ENCODE measurements at regions not wholly inside any gene's neighbourhood (a gene's known extent, or its start where the extent isn't known, plus 50 kb on each side); places are given as distances from the start of the nearest gene placed in this dataset.

GRCh38 chr6:121853686-121854085 lies 418.2 kb downstream of the GJA1 start:
- TF ChIP-seq, protein P1, sequence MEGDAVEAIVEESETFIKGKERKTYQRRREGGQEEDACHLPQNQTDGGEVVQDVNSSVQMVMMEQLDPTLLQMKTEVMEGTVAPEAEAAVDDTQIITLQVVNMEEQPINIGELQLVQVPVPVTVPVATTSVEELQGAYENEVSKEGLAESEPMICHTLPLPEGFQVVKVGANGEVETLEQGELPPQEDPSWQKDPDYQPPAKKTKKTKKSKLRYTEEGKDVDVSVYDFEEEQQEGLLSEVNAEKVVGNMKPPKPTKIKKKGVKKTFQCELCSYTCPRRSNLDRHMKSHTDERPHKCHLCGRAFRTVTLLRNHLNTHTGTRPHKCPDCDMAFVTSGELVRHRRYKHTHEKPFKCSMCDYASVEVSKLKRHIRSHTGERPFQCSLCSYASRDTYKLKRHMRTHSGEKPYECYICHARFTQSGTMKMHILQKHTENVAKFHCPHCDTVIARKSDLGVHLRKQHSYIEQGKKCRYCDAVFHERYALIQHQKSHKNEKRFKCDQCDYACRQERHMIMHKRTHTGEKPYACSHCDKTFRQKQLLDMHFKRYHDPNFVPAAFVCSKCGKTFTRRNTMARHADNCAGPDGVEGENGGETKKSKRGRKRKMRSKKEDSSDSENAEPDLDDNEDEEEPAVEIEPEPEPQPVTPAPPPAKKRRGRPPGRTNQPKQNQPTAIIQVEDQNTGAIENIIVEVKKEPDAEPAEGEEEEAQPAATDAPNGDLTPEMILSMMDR (IDR thresholded peaks at IDR 0.05) = no peak
- TF ChIP-seq POLR2A (IDR thresholded peaks at IDR 0.05) = no peak

Data from heart left ventricle (tissue), 13 donors.